Stimulated activated CD8-positive, alpha-beta memory T cell treated with anti-CD3 and anti-CD28 coated beads, Interleukin-4, amount 100 ng/mL, for 4 hours (primary cell): ENCODE measurements at regions not wholly inside any gene's neighbourhood (a gene's known extent, or its start where the extent isn't known, plus 50 kb on each side); places are given as distances from the start of the nearest gene placed in this dataset.

Source experiments
- DNase-seq, 2 donors: peaks; one replicate each; pipeline ENCODE4 v3.0.0-alpha.2; 2020; ENCODE audit warnings: low read depth in 2 of 2, low spot score in 1 of 2

- DNase-seq, result no peak
Measured at GRCh38 chrX:40282946-40283660, 185.3 kb upstream of the BCOR start.

- no peak for DNase-seq
Measured at GRCh38 chrX:40282348-40282747, 184.6 kb upstream of the BCOR start.

GRCh38 chrX:40281336-40282005, 183.7 kb upstream of the BCOR start:
- no peak for DNase-seq

- DNase-seq, result no peak
Measured at GRCh38 chrX:40279762-40280161, 182.0 kb upstream of the BCOR start.

- DNase-seq, result no peak
Measured at GRCh38 chrX:40279091-40279430, 181.3 kb upstream of the BCOR start.

- peak in 1 of 2 donors; percentile 43 for DNase-seq
Measured at GRCh38 chrX:40278340-40279090, 180.8 kb upstream of the BCOR start.

GRCh38 chrX:40277672-40278071, 179.9 kb upstream of the BCOR start:
- DNase-seq, result no peak

- DNase-seq, result no peak
Measured at GRCh38 chrX:40273356-40274050, 175.7 kb upstream of the BCOR start.

GRCh38 chrX:40272776-40273175, 175.0 kb upstream of the BCOR start:
- no peak for DNase-seq

- no peak for DNase-seq
Measured at GRCh38 chrX:40272141-40272540, 174.4 kb upstream of the BCOR start.

GRCh38 chrX:40268188-40268520, 170.4 kb upstream of the BCOR start:
- DNase-seq, result no peak

- DNase-seq, result no peak
Measured at GRCh38 chrX:40267334-40268187, 169.8 kb upstream of the BCOR start.

GRCh38 chrX:40266490-40267333, 169.0 kb upstream of the BCOR start:
- peak in 1 of 2 donors; percentile 18 for DNase-seq

- no peak for DNase-seq
Measured at GRCh38 chrX:40265936-40266335, 168.2 kb upstream of the BCOR start.

GRCh38 chrX:40263014-40263560, 165.3 kb upstream of the BCOR start:
- no peak for DNase-seq

- no peak for DNase-seq
Measured at GRCh38 chrX:40262157-40263013, 164.6 kb upstream of the BCOR start.

- no peak for DNase-seq
Measured at GRCh38 chrX:40261833-40262156, 164.0 kb upstream of the BCOR start.

- DNase-seq, result no peak
Measured at GRCh38 chrX:40260146-40260747, 162.5 kb upstream of the BCOR start.
